Mucosa of descending colon (tissue), 3 donors: ENCODE measurements at regions not wholly inside any gene's neighbourhood (a gene's known extent, or its start where the extent isn't known, plus 50 kb on each side); places are given as distances from the start of the nearest gene placed in this dataset.

Experiments used
- ATAC-seq: fragments of 200-7000 bp; cut with Tn5 transposase; one replicate; pipeline ENCODE4 v1.9.1; 2020; ENCODE audit warnings: mild to moderate bottlenecking, moderate library complexity
- DNase-seq, 3 donors: peaks; one replicate each; pipeline ENCODE4 v3.0.0-alpha.2; 2020
- H3K36me3 ChIP-seq: fragments of 200-600 bp; one replicate; pipeline ENCODE4 v1.8.0; 2021; ENCODE audit warnings: low read depth, mild to moderate bottlenecking
- H3K4me1 ChIP-seq: fragments of 200-600 bp; one replicate; pipeline ENCODE4 v1.8.0; 2021; ENCODE audit warnings: low read depth, mild to moderate bottlenecking
- H3K4me3 ChIP-seq: fragments of 200-600 bp; one replicate; pipeline ENCODE4 v1.8.0; 2021; ENCODE audit warnings: mild to moderate bottlenecking
- H3K9me3 ChIP-seq: fragments of 200-600 bp; one replicate; pipeline ENCODE4 v1.8.0; 2021; ENCODE audit warnings: mild to moderate bottlenecking
- CTCF ChIP-seq: fragments of 200-600 bp; IDR thresholded peaks from one replicate; pipeline ENCODE4 v1.8.0; 2022; ENCODE audit warnings: antibody characterized with exemption, mild to moderate bottlenecking
- intact Hi-C, 2 donors: fragments of 100-400 bp; cut with DNase I in 1 of 2; cut with micrococcal nuclease in 1 of 2; formaldehyde crosslinking; loops; one replicate each; pipeline versions ENCODE4 v1.11.0 to v1.11.1; 2022; cut with DNase I, micrococcal nuclease
- donor health status: DM: no; HTN: no; CAD: no; lungs with moderate emphysema.
- donor health status: DM: no; HTN: no; CAD: no.
- donor health status: DM: no; HTN: yes; CAD: no.

- no peak overlapping the region for H3K4me3 ChIP-seq
- no peaks in the 10 kb centered on the region for H3K36me3 ChIP-seq
- no peaks in the 10 kb centered on the region for H3K4me1 ChIP-seq
- intact Hi-C loops = no loop called here
- ATAC-seq (no peak), DNase-seq (no peak)
- no peak for TF ChIP-seq CTCF
- peaks cover 4% of the 10 kb centered on the region for H3K9me3 ChIP-seq
These were observed 206.3 kb upstream of the LCORL start for GRCh38 chr4:18227880-18228279.

GRCh38 chr4:18214411-18215055 lies 193.0 kb upstream of the LCORL start:
- Histone ChIP-seq H3K4me3 (no peak overlapping the region), H3K36me3 (no peaks in the 10 kb centered on the region), H3K9me3 (no peaks in the 10 kb centered on the region), H3K4me1 (no peaks in the 10 kb centered on the region)
- DNase-seq (no peak), ATAC-seq (no peak)
- intact Hi-C loops = no loop called here
- no peak for TF ChIP-seq CTCF

GRCh38 chr4:18213576-18214198 lies 192.1 kb upstream of the LCORL start:
- no peaks in the 10 kb centered on the region for H3K9me3 ChIP-seq
- no peak for DNase-seq
- intact Hi-C loops = no loop called here
- TF ChIP-seq CTCF = no peak
- no peak for ATAC-seq
- no peaks in the 10 kb centered on the region for H3K4me1 ChIP-seq
- no peak overlapping the region for H3K4me3 ChIP-seq
- no peaks in the 10 kb centered on the region for H3K36me3 ChIP-seq

GRCh38 chr4:18209448-18209847 lies 187.9 kb upstream of the LCORL start:
- H3K4me1 ChIP-seq = no peaks in the 10 kb centered on the region
- DNase-seq (no peak), ATAC-seq (no peak)
- intact Hi-C loops = no loop called here
- no peak overlapping the region for H3K4me3 ChIP-seq
- no peak for TF ChIP-seq CTCF
- H3K9me3 ChIP-seq = no peaks in the 10 kb centered on the region
- H3K36me3 ChIP-seq = no peaks in the 10 kb centered on the region

- intact Hi-C loops = no loop called here
- Histone ChIP-seq H3K4me1 (no peaks in the 10 kb centered on the region), H3K4me3 (no peak overlapping the region), H3K9me3 (no peaks in the 10 kb centered on the region), H3K36me3 (no peaks in the 10 kb centered on the region)
- no peak for TF ChIP-seq CTCF
- ATAC-seq (no peak), DNase-seq (no peak)
These were observed 182.4 kb upstream of the LCORL start for GRCh38 chr4:18203966-18204365.
